AG04450 (cell line): ENCODE measurements at regions not wholly inside any gene's neighbourhood (a gene's known extent, or its start where the extent isn't known, plus 50 kb on each side); places are given as distances from the start of the nearest gene placed in this dataset.

Experiments
- CTCF ChIA-PET: fragments of 300-600, 350-600 bp; formaldehyde crosslinking; extraction: SDS; loops from one replicate; lab custom pipeline; 2022; ENCODE audit warnings: antibody characterized with exemption, inconsistent platforms; lab: Charles Lee
- POLR2A ChIA-PET: fragments of 350-600 bp; formaldehyde crosslinking; extraction: SDS; loops from one replicate; lab custom pipeline; 2021; ENCODE audit warnings: antibody characterized with exemption, inconsistent platforms; lab: Yijun Ruan, JAX
- DNase-seq: peaks from one replicate; pipeline ENCODE4 v3.0.0-alpha.2; 2011; ENCODE audit warnings: low read depth, low spot score
- H3K27ac ChIP-seq: one replicate; pipeline ENCODE4 v1.5.1; 2012; ENCODE audit warnings: low read depth, low read length, control low read depth
- H3K27me3 ChIP-seq: one replicate; pipeline ENCODE4 v1.6.0; 2012; ENCODE audit warnings: low read length; ENCODE audit not compliant: control insufficient read depth, insufficient read depth
- H3K4me3 ChIP-seq: 2 replicates; pipeline ENCODE4 v1.5.1; 2011; ENCODE audit warnings: mild to moderate bottlenecking, low read depth, low read length, control low read depth
- H3K9me3 ChIP-seq: 2 replicates; pipeline ENCODE4 v1.5.1; 2012; ENCODE audit warnings: low read length; ENCODE audit not compliant: control insufficient read depth, insufficient read depth
- TF ChIP-seq, protein P1 (sequence below): IDR thresholded peaks from 2 replicates; pipeline ENCODE4 v1.5.1; 2011; ENCODE audit warnings: low read depth, low read length, control low read depth, inconsistent platforms

DNA sequence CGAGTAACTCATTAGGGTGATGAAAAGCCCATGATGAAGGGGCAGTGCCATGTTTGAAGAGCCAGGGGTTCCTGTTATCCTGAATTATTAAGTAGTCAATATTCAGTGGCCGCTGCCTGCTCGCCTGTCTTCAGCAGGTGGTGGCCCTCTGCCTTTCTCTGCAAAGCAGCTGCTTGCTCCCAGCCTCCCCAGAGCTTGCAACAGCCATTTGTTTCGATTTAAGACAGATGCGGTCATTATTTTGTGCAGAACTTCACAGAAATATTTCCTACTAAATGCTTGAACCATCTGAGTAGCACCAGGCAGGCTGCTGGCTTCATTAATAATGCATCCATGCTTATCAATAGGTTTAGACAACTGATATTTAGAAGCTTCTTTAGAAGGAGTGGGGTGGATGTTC is 104.3 kb upstream of the TTC29 start:
- no peaks in the 10 kb centered on the region for H3K9me3 ChIP-seq
- H3K27ac ChIP-seq = no peak overlapping the region
- POLR2A ChIA-PET = interaction anchor here (0.8 to 1.2 kb wide), 2 partner anchors 10 to 47 kb away, joined by 3 to 5 read pairs; no protein-coding TSS in a partner anchor
- no peak for DNase-seq
- CTCF ChIA-PET = interaction anchor here (2.0 kb wide), 1 partner anchor 47 kb away, joined by 7 read pairs; no protein-coding TSS in a partner anchor
- peaks cover 3% of the 10 kb centered on the region for H3K27me3 ChIP-seq
- TF ChIP-seq, protein P1, sequence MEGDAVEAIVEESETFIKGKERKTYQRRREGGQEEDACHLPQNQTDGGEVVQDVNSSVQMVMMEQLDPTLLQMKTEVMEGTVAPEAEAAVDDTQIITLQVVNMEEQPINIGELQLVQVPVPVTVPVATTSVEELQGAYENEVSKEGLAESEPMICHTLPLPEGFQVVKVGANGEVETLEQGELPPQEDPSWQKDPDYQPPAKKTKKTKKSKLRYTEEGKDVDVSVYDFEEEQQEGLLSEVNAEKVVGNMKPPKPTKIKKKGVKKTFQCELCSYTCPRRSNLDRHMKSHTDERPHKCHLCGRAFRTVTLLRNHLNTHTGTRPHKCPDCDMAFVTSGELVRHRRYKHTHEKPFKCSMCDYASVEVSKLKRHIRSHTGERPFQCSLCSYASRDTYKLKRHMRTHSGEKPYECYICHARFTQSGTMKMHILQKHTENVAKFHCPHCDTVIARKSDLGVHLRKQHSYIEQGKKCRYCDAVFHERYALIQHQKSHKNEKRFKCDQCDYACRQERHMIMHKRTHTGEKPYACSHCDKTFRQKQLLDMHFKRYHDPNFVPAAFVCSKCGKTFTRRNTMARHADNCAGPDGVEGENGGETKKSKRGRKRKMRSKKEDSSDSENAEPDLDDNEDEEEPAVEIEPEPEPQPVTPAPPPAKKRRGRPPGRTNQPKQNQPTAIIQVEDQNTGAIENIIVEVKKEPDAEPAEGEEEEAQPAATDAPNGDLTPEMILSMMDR = no peak
- no peak overlapping the region for H3K4me3 ChIP-seq

DNA sequence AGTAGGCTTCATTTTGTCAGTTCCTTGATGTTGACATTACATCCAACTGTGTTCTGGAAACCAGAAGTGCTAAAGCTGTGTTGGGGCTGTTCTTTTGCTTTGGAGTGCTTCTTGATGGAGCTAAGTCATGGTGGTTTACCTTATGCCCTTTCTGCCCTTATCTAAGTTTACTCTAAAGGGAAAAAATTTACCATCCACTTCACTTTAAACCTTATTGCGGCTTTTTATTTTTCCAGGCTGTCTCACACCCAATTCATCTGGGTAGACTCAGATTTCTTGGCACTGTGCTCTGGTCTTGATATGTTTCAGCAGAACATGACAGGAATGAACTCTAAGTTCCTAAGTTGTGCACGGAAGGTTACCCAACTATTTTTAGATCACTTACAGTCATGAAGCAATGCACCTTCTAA is 104.7 kb upstream of the TTC29 start:
- Histone ChIP-seq H3K4me3 (no peak overlapping the region), H3K9me3 (no peaks in the 10 kb centered on the region), H3K27me3 (peaks cover 3% of the 10 kb centered on the region), H3K27ac (no peak overlapping the region)
- ChIA-PET POLR2A (interaction anchor here (0.8 to 1.2 kb wide), 2 partner anchors 10 to 46 kb away, joined by 3 to 5 read pairs; no protein-coding TSS in a partner anchor), CTCF (interaction anchor here (2.0 kb wide), 1 partner anchor 47 kb away, joined by 7 read pairs; no protein-coding TSS in a partner anchor)
- peak; percentile 8 for DNase-seq
- TF ChIP-seq, protein P1 = no peak

- no peak for DNase-seq
- Histone ChIP-seq H3K27me3 (peaks cover 3% of the 10 kb centered on the region), H3K9me3 (no peaks in the 10 kb centered on the region), H3K27ac (no peak overlapping the region), H3K4me3 (no peak overlapping the region)
- POLR2A ChIA-PET = no interaction called here
- CTCF ChIA-PET = no interaction called here
- TF ChIP-seq, protein P1 = no peak
Measured at GRCh38 chr4:147052361-147052760, 106.7 kb upstream of the TTC29 start.

DNA sequence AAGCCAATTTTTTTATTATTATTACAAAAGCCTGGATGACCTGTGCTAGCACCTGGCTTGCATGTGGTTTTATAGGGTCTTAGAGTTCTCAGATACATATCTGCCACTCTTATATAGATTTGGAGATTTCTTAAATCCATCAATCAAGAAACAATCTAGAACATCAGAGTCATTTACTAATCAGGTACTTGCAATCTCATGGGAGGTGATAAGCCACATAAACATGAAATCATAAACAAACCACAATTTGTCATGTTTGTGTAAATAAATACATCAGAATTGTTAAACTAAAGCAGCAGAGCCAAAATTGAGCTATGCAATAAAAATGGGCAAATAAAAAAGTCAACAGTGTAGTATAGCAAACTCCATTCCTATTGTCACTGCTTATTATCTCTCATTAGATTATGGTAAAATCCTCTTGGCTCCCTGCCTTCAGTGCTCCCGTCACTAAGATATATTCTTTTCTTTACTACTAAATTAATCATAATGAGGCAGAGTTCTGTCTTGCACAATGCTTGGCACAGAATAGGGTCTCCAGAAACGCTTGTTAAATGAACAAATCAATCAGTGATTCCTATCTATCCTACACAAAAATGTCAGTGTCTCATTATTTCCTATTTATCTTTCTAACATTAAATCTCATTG is 108.7 kb upstream of the TTC29 start:
- no peak overlapping the region for H3K27ac ChIP-seq
- H3K27me3 ChIP-seq = peaks cover 3% of the 10 kb centered on the region
- CTCF ChIA-PET = no interaction called here
- H3K9me3 ChIP-seq = no peaks in the 10 kb centered on the region
- DNase-seq = no peak
- TF ChIP-seq, protein P1 = no peak
- no peak overlapping the region for H3K4me3 ChIP-seq
- POLR2A ChIA-PET = no interaction called here

DNA sequence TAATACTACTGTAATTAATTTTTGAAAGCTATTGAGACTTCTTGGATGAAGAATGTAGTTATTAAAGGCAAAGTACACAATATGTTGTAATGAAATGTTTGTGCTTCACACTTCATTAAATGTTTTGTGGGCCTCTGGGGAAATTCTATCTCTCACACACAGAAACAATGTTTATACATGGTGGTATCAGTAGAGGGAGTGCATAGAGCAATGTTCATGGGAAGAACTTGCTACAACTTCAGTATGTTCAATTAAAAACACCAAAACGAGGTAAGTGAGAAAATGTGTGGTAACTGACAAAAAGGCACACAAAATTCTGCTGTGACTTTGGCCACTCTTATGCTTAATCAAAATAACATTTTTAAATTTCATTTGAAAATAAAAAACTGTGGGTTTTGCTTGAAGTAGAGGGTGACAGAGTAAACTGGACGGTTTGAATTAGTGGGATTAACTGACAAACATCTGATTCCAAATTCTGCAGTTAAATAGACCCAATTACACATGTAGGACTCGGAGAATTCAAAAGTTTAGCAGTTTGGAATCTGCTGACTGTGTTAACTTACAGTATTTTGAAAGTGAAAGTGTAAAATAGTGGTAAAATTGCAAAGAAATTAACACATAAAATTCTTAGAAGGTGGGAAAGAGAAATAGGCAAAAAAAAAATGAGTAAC is 111.4 kb upstream of the TTC29 start:
- H3K4me3 ChIP-seq = peak overlapping the region; percentile 35
- CTCF ChIA-PET = interaction anchor here (0.6 kb wide), 1 partner anchor 40 kb away, joined by 3 read pairs; no protein-coding TSS in a partner anchor
- TF ChIP-seq, protein P1 = no peak
- H3K27me3 ChIP-seq = no peaks in the 10 kb centered on the region
- POLR2A ChIA-PET = no interaction called here
- no peak for DNase-seq
- H3K27ac ChIP-seq = no peak overlapping the region
- no peaks in the 10 kb centered on the region for H3K9me3 ChIP-seq
